ENCODE measurements at regions not wholly inside any gene's neighbourhood (a gene's known extent, or its start where the extent isn't known, plus 50 kb on each side); places are given as distances from the start of the nearest gene placed in this dataset.
A peak's percentile ranks its signal among the peaks of the same experiment; 100 is the strongest.
"Not testable (repeated sequence)": the region's sequence is repeated elsewhere in the genome, so short reads cannot be mapped to it uniquely, and the experiment has no call there.

- DNase-seq = no peak
These were observed 506.7 kb downstream of the NUP35 start for GRCh38 chr2:183630964-183631363.

DNA sequence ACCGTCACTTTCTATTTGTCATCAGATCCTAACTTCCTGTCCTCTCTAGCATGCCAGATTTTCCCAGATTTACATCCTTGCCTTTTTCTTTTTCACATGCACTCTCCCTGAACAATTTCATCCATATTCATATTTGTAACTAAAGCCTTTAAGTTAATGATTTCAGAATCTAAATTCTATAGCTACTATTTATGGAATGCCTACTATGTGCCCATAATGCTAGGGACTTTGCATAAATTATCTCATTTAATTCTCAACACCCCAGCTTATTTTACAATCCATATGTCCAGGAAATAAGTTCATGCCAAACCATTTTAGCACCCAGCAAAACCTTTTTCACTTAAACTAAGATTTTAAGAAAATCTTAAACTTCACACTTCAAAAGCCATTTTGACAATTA lies 531.9 kb downstream of the NUP35 start:
- DNase-seq = no peak

DNA sequence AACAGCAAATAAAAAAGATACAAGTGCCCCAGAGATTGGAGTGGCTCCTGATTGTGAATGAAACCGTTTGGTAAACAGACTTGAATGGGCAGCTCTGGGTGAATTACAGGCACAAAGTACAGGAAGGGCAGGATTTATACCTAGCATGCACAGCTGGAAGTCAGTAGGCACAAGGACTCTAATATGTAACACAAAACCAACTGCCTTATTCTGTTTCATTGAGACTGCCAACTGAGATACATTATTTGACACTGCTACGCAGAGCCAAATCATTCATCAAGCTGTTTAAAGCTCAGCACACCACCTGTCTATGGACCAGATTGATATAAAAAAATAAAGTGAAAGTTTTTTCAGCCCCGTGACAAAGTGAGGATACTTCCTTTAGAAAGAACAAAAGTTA lies 541.2 kb downstream of the NUP35 start:
- DNase-seq = no peak

- no peak for DNase-seq
These were observed 541.8 kb downstream of the NUP35 start for GRCh38 chr2:183666031-183666430.

DNA sequence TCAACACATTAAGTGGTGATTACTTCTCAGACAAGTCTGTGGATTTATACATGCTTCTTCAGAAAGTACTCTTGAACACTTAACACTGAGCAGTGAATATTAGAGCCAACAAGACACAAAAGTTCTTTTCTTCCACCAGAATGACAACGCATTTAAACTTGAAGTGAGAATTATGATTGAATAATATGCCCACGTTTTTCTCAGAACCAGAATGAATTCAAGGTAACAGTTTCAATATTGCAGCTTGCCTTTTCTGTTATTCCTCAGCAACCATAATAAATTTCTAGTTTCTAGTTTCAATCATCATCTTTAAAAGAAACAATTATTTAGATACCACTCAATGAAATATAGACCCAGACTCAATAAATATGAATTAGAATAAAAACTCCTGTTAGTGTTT lies 547.0 kb downstream of the NUP35 start:
- no peak for DNase-seq

GRCh38 chr2:183678908-183679307 lies 554.7 kb downstream of the NUP35 start:
- DNase-seq = no peak

- no peak for DNase-seq
These were observed 556.3 kb downstream of the NUP35 start for GRCh38 chr2:183680573-183680972.

- DNase-seq = no peak
These were observed 560.4 kb downstream of the NUP35 start for GRCh38 chr2:183684686-183685085.

DNA sequence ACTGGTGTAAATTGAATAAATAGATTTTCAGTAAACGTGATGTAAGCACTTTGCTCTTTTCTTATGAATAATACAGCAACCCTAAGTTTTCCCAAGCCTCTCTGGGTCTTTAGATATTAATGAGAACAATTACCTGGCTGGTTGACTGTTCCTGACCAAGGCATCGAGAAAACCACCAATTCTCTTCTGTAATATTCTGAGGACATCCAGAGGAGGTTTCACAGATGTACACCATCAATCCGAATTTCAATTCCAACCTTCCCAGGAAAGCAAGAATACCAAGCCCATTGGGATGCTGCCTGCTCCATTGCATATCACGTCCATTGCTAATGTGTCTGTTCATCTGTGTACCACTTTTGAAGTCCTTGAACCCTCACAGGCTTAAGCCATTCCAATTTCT lies 571.8 kb downstream of the NUP35 start:
- no peak for DNase-seq

GRCh38 chr2:183709829-183710228 lies 585.6 kb downstream of the NUP35 start:
- DNase-seq = no peak

GRCh38 chr2:183718246-183718645 lies 594.0 kb downstream of the NUP35 start:
- no peak for DNase-seq

DNA sequence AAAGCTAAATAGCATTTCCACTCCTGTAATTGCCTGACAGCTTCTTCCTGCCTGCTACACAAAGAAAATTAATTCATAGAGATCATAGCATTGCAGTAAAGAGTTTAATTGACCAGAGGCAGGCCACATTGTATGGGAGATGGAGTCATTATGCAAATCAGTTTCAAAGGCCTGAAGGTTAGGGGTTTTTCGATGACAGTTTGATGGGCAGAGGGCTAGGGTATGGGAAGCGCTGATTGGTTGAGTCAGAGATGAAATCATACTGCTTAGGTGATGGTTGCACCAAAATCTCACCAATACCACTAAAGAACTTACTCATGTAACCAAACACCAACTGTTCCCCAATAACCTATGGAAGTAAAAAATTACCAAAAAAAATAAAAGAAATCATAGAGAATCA lies 599.0 kb downstream of the NUP35 start:
- no peak for DNase-seq

DNA sequence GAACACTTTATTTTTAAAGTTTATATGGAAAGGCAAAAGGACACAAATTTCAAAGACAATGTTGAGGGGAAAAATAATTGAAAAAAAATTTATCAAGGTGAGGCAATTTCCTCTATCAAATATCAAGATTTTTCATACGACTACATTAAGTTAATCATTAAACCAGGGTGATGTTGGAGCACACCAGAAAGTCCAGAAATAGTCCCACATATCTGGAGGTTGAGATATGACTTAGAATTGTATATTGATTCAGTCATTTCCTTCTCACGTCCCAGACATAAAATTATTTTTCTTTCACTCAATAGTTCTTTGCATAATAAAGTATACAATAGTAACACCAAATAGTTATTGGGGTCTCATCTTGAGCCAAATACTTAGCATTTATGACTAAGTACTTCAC lies 605.1 kb downstream of the NUP35 start:
- DNase-seq = no peak

DNA sequence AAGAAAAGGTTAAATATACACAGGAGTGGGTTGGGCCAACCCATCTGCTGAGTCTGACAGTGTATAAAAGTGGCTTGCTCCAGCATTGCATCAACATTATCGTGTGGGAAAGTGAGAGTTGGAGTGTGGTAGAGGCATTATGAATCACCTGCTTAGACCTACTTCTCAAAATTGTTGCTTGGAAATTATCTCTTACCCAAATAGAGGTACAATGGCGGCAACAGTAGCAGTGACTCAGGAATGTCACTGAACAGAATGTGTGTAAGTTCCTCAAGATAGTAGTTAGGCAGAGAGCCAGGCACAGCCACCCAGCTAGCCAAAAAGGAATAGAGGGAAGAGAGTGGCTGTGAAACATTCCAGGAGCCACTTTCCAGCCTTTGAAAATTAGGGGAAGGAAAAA lies 616.0 kb downstream of the NUP35 start:
- peak; percentile 43 for DNase-seq

GRCh38 chr2:183752571-183752970 lies 628.3 kb downstream of the NUP35 start:
- no peak for DNase-seq

DNA sequence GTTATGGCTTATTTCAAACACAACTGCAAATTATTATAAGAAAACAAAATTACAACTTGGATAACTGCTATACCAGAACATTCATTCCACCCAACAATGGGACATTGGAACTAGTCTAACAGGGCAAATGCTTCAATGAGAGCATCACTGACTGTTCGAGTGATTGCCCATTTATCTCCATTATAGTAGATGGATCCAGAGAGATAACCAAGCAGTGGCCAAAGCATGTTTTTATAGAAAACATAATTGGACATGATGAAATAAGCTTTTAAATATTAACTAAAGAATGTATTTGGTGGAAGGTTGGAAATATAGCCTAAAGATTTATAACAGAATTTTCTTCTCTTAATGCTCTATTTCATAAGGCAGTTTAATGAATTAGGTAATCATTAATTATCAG lies 634.8 kb downstream of the NUP35 start:
- no peak for DNase-seq

DNA sequence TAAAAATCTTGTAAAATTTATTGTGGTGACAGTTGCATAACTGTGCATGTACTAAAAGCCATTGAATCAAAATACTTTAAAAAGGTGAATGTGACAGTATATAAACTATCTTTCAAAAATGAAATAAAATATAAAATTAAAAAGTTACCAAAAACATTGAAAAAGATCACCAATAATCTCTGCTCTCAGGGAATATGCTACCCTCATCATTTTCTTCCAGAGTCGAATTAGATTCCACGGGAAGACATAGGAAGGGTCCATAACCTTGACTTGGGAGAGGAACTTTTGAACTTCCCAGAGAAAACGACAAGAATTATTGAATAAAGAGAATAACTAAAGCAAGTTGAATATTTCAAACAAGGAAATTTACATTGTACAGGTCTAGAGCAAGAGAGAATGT lies 649.5 kb downstream of the NUP35 start:
- DNase-seq = no peak

GRCh38 chr2:183780072-183780471 lies 655.8 kb downstream of the NUP35 start:
- no peak for DNase-seq

GRCh38 chr2:183782436-183782835 lies 658.2 kb downstream of the NUP35 start:
- DNase-seq = no peak

GRCh38 chr2:183788796-183789195 lies 664.6 kb downstream of the NUP35 start:
- not testable (repeated sequence) for DNase-seq

- DNase-seq = not testable (repeated sequence)
These were observed 668.1 kb downstream of the NUP35 start for GRCh38 chr2:183792165-183792924.

DNA sequence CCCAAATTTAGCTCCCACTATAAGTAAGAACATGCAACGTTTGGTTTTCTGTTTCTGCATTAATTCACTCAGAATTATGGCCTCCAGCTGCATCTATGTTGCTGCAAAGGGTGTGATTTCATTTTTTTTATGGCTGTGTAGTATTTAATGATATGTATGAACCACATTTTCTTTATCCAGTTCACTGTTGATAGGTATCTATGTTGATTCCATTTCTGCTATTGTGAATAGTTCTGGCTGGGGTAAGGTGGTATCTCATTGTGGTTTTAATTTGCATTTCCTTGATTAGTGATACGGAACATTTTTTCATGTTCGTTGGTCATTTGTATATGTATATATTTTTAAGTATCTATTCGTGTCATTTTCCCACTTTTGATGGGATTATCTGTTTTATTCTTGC lies 674.3 kb downstream of the NUP35 start:
- no peak for DNase-seq

DNA sequence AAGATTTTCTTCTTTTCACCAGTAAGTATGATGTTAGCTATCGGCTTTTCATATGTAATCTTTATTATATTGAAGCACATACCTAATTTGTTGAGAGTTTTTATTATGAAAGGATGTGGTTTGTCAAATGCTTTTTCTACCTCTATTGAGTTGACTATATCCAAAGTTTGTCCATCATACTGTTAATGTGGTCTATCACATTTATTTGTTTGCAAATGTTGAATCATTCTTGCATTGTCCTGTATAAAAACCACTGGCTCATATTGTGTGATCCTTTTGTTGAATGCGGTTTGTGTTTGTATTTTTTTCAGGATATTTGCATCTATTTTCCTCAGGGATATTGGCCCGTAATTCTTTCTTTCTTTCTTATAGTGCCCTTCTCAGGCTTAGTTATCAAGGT lies 675.5 kb downstream of the NUP35 start:
- no peak for DNase-seq

- no peak for DNase-seq
These were observed 679.4 kb downstream of the NUP35 start for GRCh38 chr2:183803596-183803995.

GRCh38 chr2:183807870-183808269 lies 683.6 kb downstream of the NUP35 start:
- DNase-seq = no peak

Measured in occipital lobe (tissue), 1 donor.